Left lung (tissue), 4 donors: ENCODE measurements at regions not wholly inside any gene's neighbourhood (a gene's known extent, or its start where the extent isn't known, plus 50 kb on each side); places are given as distances from the start of the nearest gene placed in this dataset.

Experiments used
- ATAC-seq: fragments of 200-7000 bp; cut with Tn5 transposase; one replicate; pipeline ENCODE4 v1.9.1; 2020; ENCODE audit warnings: moderate library complexity
- DNase-seq, 4 donors: peaks; one replicate each; pipeline ENCODE4 v3.0.0-alpha.2; 2013 to 2020
- H3K27ac ChIP-seq, 2 donors: fragments of 200-600 bp; sonication (generic) in 1 of 2; one replicate each; pipeline versions ENCODE4 v1.5.0 to v1.8.0; 2020 to 2021
- H3K27me3 ChIP-seq, 2 donors: fragments of 200-600 bp; sonication (generic) in 1 of 2; one replicate each; pipeline versions ENCODE4 v1.5.0 to v1.8.0; 2020 to 2021
- H3K36me3 ChIP-seq, 2 donors: fragments of 200-600 bp; sonication (generic) in 1 of 2; one replicate each; pipeline versions ENCODE4 v1.5.0 to v1.8.0; 2020 to 2021
- H3K4me1 ChIP-seq, 2 donors: fragments of 200-600 bp; one replicate each; pipeline ENCODE4 v1.8.0; 2021
- H3K4me3 ChIP-seq, 2 donors: fragments of 200-600 bp; sonication (generic) in 1 of 2; one replicate each; pipeline versions ENCODE4 v1.5.0 to v1.8.0; 2020 to 2021; ENCODE audit warnings: mild to moderate bottlenecking in 1 of 2
- H3K9me3 ChIP-seq, 2 donors: fragments of 200-600 bp; sonication (generic) in 1 of 2; one replicate each; pipeline versions ENCODE4 v1.5.0 to v1.8.0; 2020 to 2021
- intact Hi-C, 2 donors: fragments of 100-400 bp; cut with DNase I; formaldehyde crosslinking; loops; one replicate each; pipeline versions ENCODE4 v1.11.2 to v1.14.2; 2022
- TF ChIP-seq, protein P1 (sequence below), 2 donors: fragments of 200-600 bp; sonication (generic) in 1 of 2; IDR thresholded peaks; one replicate each; pipeline versions ENCODE4 v1.5.0 to v1.8.0; 2021; ENCODE audit warnings: antibody characterized with exemption in 2 of 2
- donor health status: DM: no; HTN: yes; CAD: no.
- donor health status: DM: no; HTN: no; CAD: no.

GRCh38 chr2:226573158-226573557 is 226.5 kb downstream of the IRS1 start:
- DNase-seq = no peak
- TF ChIP-seq, protein P1, sequence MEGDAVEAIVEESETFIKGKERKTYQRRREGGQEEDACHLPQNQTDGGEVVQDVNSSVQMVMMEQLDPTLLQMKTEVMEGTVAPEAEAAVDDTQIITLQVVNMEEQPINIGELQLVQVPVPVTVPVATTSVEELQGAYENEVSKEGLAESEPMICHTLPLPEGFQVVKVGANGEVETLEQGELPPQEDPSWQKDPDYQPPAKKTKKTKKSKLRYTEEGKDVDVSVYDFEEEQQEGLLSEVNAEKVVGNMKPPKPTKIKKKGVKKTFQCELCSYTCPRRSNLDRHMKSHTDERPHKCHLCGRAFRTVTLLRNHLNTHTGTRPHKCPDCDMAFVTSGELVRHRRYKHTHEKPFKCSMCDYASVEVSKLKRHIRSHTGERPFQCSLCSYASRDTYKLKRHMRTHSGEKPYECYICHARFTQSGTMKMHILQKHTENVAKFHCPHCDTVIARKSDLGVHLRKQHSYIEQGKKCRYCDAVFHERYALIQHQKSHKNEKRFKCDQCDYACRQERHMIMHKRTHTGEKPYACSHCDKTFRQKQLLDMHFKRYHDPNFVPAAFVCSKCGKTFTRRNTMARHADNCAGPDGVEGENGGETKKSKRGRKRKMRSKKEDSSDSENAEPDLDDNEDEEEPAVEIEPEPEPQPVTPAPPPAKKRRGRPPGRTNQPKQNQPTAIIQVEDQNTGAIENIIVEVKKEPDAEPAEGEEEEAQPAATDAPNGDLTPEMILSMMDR (IDR thresholded peaks at IDR 0.05) = no peak
- Histone ChIP-seq H3K27ac (no peak overlapping the region), H3K27me3 (no peaks in the 10 kb centered on the region), H3K9me3 (no peaks in the 10 kb centered on the region), H3K36me3 (no peaks in the 10 kb centered on the region), H3K4me3 (no peak overlapping the region), H3K4me1 (no peaks in the 10 kb centered on the region)
- ATAC-seq = no peak
- intact Hi-C loops = no loop called here

GRCh38 chr2:226564667-226565066 is 235.0 kb downstream of the IRS1 start:
- H3K36me3 ChIP-seq = no peaks in the 10 kb centered on the region
- ATAC-seq (no peak), DNase-seq (no peak)
- H3K4me3 ChIP-seq = no peak overlapping the region
- H3K4me1 ChIP-seq = no peaks in the 10 kb centered on the region
- no peaks in the 10 kb centered on the region for H3K27me3 ChIP-seq
- H3K9me3 ChIP-seq = no peaks in the 10 kb centered on the region
- TF ChIP-seq, protein P1 (IDR thresholded peaks at IDR 0.05) = no peak
- H3K27ac ChIP-seq = no peak overlapping the region
- intact Hi-C loops = no loop called here

- ATAC-seq (peak; percentile 69), DNase-seq (no peak)
- TF ChIP-seq, protein P1 (IDR thresholded peaks at IDR 0.05) = no peak
- Histone ChIP-seq H3K27me3 (no peaks in the 10 kb centered on the region), H3K36me3 (no peaks in the 10 kb centered on the region), H3K4me3 (no peak overlapping the region), H3K9me3 (no peaks in the 10 kb centered on the region), H3K4me1 (no peaks in the 10 kb centered on the region), H3K27ac (no peak overlapping the region)
- intact Hi-C loops = no loop called here
Observed at GRCh38 chr2:226561962-226562361, 237.7 kb downstream of the IRS1 start.

GRCh38 chr2:226560325-226560724 is 239.3 kb downstream of the IRS1 start:
- TF ChIP-seq, protein P1 (IDR thresholded peaks at IDR 0.05) = no peak
- Histone ChIP-seq H3K27me3 (no peaks in the 10 kb centered on the region), H3K4me1 (no peaks in the 10 kb centered on the region), H3K36me3 (no peaks in the 10 kb centered on the region), H3K9me3 (no peaks in the 10 kb centered on the region), H3K27ac (no peak overlapping the region), H3K4me3 (no peak overlapping the region)
- DNase-seq (no peak), ATAC-seq (no peak)
- intact Hi-C loops = no loop called here

GRCh38 chr2:226559536-226559935 is 240.1 kb downstream of the IRS1 start:
- intact Hi-C loops = no loop called here
- Histone ChIP-seq H3K4me3 (no peak overlapping the region), H3K36me3 (no peaks in the 10 kb centered on the region), H3K9me3 (no peaks in the 10 kb centered on the region), H3K27me3 (no peaks in the 10 kb centered on the region), H3K27ac (no peak overlapping the region), H3K4me1 (no peaks in the 10 kb centered on the region)
- TF ChIP-seq, protein P1 (IDR thresholded peaks at IDR 0.05) = no peak
- ATAC-seq = no peak
- DNase-seq = no peak
